ENCODE measurements at regions not wholly inside any gene's neighbourhood (a gene's known extent, or its start where the extent isn't known, plus 50 kb on each side); places are given as distances from the start of the nearest gene placed in this dataset.

- in situ Hi-C loops (cut with MboI), result no loop called here
- Histone ChIP-seq H3K79me2 (ENCODE audit: insufficient read depth) (no peaks in the 10 kb centered on the region), H3K9ac (no peak overlapping the region), H3K4me3 (no peak overlapping the region), H3K4me1 (ENCODE audit: insufficient read depth) (no peaks in the 10 kb centered on the region), H4K20me1 (ENCODE audit: insufficient read depth) (no peaks in the 10 kb centered on the region), H3F3A (ENCODE audit: insufficient read depth) (no peaks in the 10 kb centered on the region), H3K4me2 (ENCODE audit: unreplicated experiment) (no peak overlapping the region), H3K27ac (no peak overlapping the region), H3K9me3 (ENCODE audit: low read depth) (no peaks in the 10 kb centered on the region), H2AFZ (no peak overlapping the region), H3K36me3 (ENCODE audit: low read depth) (no peaks in the 10 kb centered on the region), H3K27me3 (replicated peaks; ENCODE audit: insufficient read depth) (no peaks in the 10 kb centered on the region), H3K9me2 (ENCODE audit: insufficient read depth) (no peaks in the 10 kb centered on the region)
- no peak for DNase-seq
- TF ChIP-seq EZH2phosphoT487 (IDR thresholded peaks at IDR 0.05; ENCODE audit: insufficient read depth, low read depth) (no peak), EZH2 (IDR thresholded peaks at IDR 0.05; ENCODE audit: insufficient read depth, poor library complexity, severe bottlenecking) (no peak)
- whole genome bisulfite sequencing, 2 experiments (ENCODE audit: low coverage in 1 of 2, low lambda C conversion rate in 2 of 2, missing lambda C conversion rate in 2 of 2), result 48 to 51% methylated on average over 9 of the region's 9 CpGs
Measured at GRCh38 chr14:99079061-99079727, 192.8 kb downstream of the BCL11B start.

DNA sequence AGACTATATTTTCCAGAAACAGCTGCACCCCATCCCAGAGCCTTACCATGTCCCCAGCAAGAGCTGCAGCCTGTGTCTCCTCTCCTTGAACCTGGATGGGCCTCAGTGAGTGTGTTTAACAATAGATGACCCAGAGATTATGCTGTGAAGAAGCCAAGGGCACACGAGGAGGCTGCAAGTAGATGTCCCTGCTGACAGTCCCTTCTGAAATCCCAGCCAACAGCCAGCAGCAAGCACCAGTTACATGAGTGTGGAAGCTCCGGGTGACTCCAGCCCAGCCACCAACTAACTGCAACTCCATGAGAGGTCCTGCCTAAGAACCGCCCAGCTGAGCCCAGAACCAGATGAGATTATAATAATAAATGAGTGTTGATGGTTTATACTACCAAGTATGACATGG, 191.7 kb downstream of the BCL11B start:
- H4K20me1 ChIP-seq (ENCODE audit: insufficient read depth), result no peaks in the 10 kb centered on the region

DNA sequence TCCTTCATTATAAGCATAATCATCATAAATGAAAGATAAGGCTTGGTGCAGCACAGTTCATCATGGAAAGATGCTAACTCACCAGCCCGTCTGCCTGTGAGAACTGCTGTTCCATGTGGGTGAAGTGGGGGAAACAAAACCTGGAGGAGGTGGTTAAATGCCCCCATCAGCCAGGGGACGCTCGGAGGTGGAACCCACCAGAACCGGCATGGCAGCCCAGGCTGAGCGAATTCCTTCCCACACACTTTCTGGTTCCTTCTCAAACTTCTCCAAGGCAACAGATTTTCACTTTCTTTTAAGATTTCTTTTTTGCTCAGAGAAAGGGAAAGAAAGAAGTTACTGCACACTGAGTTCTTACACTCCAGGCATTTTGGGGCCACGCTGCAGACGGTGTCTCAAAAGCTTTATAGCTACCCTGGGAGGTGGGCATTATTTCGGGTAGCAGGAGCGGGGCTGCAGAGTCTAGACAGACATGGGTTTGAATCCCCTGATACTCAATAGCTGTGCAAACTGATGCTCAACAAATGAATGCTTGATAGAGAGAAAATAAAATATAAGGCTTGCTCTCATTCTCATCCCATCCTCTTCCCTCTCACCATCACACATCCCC, 190.7 kb downstream of the BCL11B start:
- no peak overlapping the region for H3K4me3 ChIP-seq
- no peak overlapping the region for H3K4me2 ChIP-seq (ENCODE audit: unreplicated experiment)
- WGBS, 2 experiments (ENCODE audit: low coverage in 1 of 2, low lambda C conversion rate in 2 of 2, missing lambda C conversion rate in 2 of 2), result 54 to 59% methylated on average over 9 of the region's 9 CpGs
- no peaks in the 10 kb centered on the region for H3K9me3 ChIP-seq (ENCODE audit: low read depth)
- DNase-seq, result no peak
- H4K20me1 ChIP-seq (ENCODE audit: insufficient read depth), result no peaks in the 10 kb centered on the region
- H3K9me2 ChIP-seq (ENCODE audit: insufficient read depth), result no peaks in the 10 kb centered on the region
- H3K27ac ChIP-seq, result no peak overlapping the region
- H3K27me3 ChIP-seq (replicated peaks; ENCODE audit: insufficient read depth), result no peaks in the 10 kb centered on the region
- H3K9ac ChIP-seq, result no peak overlapping the region
- no peaks in the 10 kb centered on the region for H3K79me2 ChIP-seq (ENCODE audit: insufficient read depth)
- no peaks in the 10 kb centered on the region for H3K36me3 ChIP-seq (ENCODE audit: low read depth)
- no peak overlapping the region for H2AFZ ChIP-seq
- no peaks in the 10 kb centered on the region for H3K4me1 ChIP-seq (ENCODE audit: insufficient read depth)
- in situ Hi-C loops (cut with MboI), result no loop called here
- no peak for TF ChIP-seq EZH2phosphoT487 (IDR thresholded peaks at IDR 0.05; ENCODE audit: insufficient read depth, low read depth)
- TF ChIP-seq EZH2 (IDR thresholded peaks at IDR 0.05; ENCODE audit: insufficient read depth, poor library complexity, severe bottlenecking), result no peak
- H3F3A ChIP-seq (ENCODE audit: insufficient read depth), result no peaks in the 10 kb centered on the region

More for the DNA sequence above, 191.7 kb downstream of the BCL11B start:
- no peak overlapping the region for H3K4me3 ChIP-seq
- no peaks in the 10 kb centered on the region for H3F3A ChIP-seq (ENCODE audit: insufficient read depth)
- H3K9me2 ChIP-seq (ENCODE audit: insufficient read depth), result no peaks in the 10 kb centered on the region
- H2AFZ ChIP-seq, result no peak overlapping the region
- no peaks in the 10 kb centered on the region for H3K4me1 ChIP-seq (ENCODE audit: insufficient read depth)
- no peaks in the 10 kb centered on the region for H3K9me3 ChIP-seq (ENCODE audit: low read depth)
- H3K27ac ChIP-seq, result no peak overlapping the region
- no peak for DNase-seq
- in situ Hi-C loops (cut with MboI), result no loop called here
- H3K27me3 ChIP-seq (replicated peaks; ENCODE audit: insufficient read depth), result no peaks in the 10 kb centered on the region
- no peaks in the 10 kb centered on the region for H3K79me2 ChIP-seq (ENCODE audit: insufficient read depth)
- WGBS, 2 experiments (ENCODE audit: low coverage in 1 of 2, low lambda C conversion rate in 2 of 2, missing lambda C conversion rate in 2 of 2), result 19 to 28% methylated on average over 3 of the region's 3 CpGs
- no peak for TF ChIP-seq EZH2 (IDR thresholded peaks at IDR 0.05; ENCODE audit: insufficient read depth, poor library complexity, severe bottlenecking)
- TF ChIP-seq EZH2phosphoT487 (IDR thresholded peaks at IDR 0.05; ENCODE audit: insufficient read depth, low read depth), result no peak
- no peaks in the 10 kb centered on the region for H3K36me3 ChIP-seq (ENCODE audit: low read depth)
- no peak overlapping the region for H3K4me2 ChIP-seq (ENCODE audit: unreplicated experiment)
- H3K9ac ChIP-seq, result no peak overlapping the region

DNA sequence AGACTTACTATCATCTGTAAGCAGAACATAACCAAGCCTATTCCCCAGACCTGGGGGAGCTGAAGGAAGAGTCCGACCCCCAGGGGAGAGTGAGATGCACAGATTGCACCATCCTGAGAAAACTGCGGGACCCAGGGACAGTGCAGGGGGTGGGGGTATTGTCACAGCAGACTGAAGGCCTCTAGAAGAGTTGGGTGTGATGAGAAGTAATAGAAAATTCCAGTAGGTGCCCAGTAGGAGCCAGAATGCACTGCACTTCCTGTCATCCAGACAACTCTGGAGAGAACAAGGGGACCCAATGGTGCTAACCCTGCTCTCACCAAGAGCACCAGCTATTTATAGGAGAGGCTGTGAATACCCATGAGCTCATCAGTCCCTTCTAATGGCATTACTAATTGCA, 190.1 kb downstream of the BCL11B start:
- no peak for TF ChIP-seq EZH2 (IDR thresholded peaks at IDR 0.05; ENCODE audit: insufficient read depth, poor library complexity, severe bottlenecking)
- no peak for TF ChIP-seq EZH2phosphoT487 (IDR thresholded peaks at IDR 0.05; ENCODE audit: insufficient read depth, low read depth)

More for the DNA sequence above, 190.1 kb downstream of the BCL11B start:
- no peaks in the 10 kb centered on the region for H3K9me2 ChIP-seq (ENCODE audit: insufficient read depth)
- no peaks in the 10 kb centered on the region for H3K4me1 ChIP-seq (ENCODE audit: insufficient read depth)
- no peaks in the 10 kb centered on the region for H3K9me3 ChIP-seq (ENCODE audit: low read depth)
- no peaks in the 10 kb centered on the region for H4K20me1 ChIP-seq (ENCODE audit: insufficient read depth)
- H3K4me2 ChIP-seq (ENCODE audit: unreplicated experiment), result no peak overlapping the region
- H3K27me3 ChIP-seq (replicated peaks; ENCODE audit: insufficient read depth), result no peaks in the 10 kb centered on the region
- no peaks in the 10 kb centered on the region for H3F3A ChIP-seq (ENCODE audit: insufficient read depth)
- no peaks in the 10 kb centered on the region for H3K36me3 ChIP-seq (ENCODE audit: low read depth)
- H3K79me2 ChIP-seq (ENCODE audit: insufficient read depth), result no peaks in the 10 kb centered on the region
- WGBS, 2 experiments (ENCODE audit: low coverage in 1 of 2, low lambda C conversion rate in 2 of 2, missing lambda C conversion rate in 2 of 2), result 43 to 44% methylated on average over 2 of the region's 2 CpGs
- H3K27ac ChIP-seq, result no peak overlapping the region
- in situ Hi-C loops (cut with MboI), result no loop called here
- H3K4me3 ChIP-seq, result no peak overlapping the region
- no peak for DNase-seq
- no peak overlapping the region for H3K9ac ChIP-seq
- H2AFZ ChIP-seq, result no peak overlapping the region

Measured in GM23248 (cell line).